ENCODE measurements at regions not wholly inside any gene's neighbourhood (a gene's known extent, or its start where the extent isn't known, plus 50 kb on each side); places are given as distances from the start of the nearest gene placed in this dataset.

GRCh38 chr2:40034801-40035200, 255.7 kb upstream of the THUMPD2 start:
- no peak overlapping the region for H3K18ac ChIP-seq (ENCODE audit: extremely low read depth, low read length)
- H3K23ac ChIP-seq (ENCODE audit: insufficient read length) = no peak overlapping the region
- H2BK20ac ChIP-seq (ENCODE audit: low read length) = no peak overlapping the region
- DNase-seq (ENCODE audit: low read depth in 1 of 2, low spot score in 2 of 2) (no peak), FAIRE-seq (no peak)
- H3K4me3 ChIP-seq (ENCODE audit: extremely low read depth in 1 of 4, insufficient read depth in 2 of 4, low read depth in 3 of 4, low read length in 4 of 4) = no peak overlapping the region
- H2BK15ac ChIP-seq (ENCODE audit: low read length) = no peak overlapping the region
- no peaks in the 10 kb centered on the region for H3K79me1 ChIP-seq (ENCODE audit: low read depth, low read length)
- H2BK12ac ChIP-seq (ENCODE audit: low read depth, low read length) = no peak overlapping the region
- H4K5ac ChIP-seq (ENCODE audit: insufficient read length, low read depth, low read length) = no peak overlapping the region
- no peak overlapping the region for H3K4me2 ChIP-seq (ENCODE audit: insufficient read depth in 1 of 2, low read depth in 2 of 2, low read length in 2 of 2)
- H3K4me1 ChIP-seq (replicated peaks in 1 of 4; ENCODE audit: control insufficient read depth in 3 of 4, insufficient read depth in 4 of 4, low read length in 3 of 4) = no peaks in the 10 kb centered on the region
- no peak overlapping the region for H2AK5ac ChIP-seq (ENCODE audit: low read depth, low read length)
- H3K56ac ChIP-seq (replicated peaks; ENCODE audit: insufficient read length, low read depth, low read length) = no peak overlapping the region
- H3K36me3 ChIP-seq (ENCODE audit: control insufficient read depth in 2 of 4, insufficient read depth in 4 of 4, low read length in 3 of 4) = no peaks in the 10 kb centered on the region
- H3K9ac ChIP-seq (replicated peaks in 1 of 4; ENCODE audit: extremely low read depth in 1 of 4, low read depth in 3 of 4, low read length in 3 of 4) = no peak overlapping the region
- no peak overlapping the region for H2BK5ac ChIP-seq (ENCODE audit: low read depth, low read length)
- H3K27me3 ChIP-seq (replicated peaks in 1 of 4; ENCODE audit: control insufficient read depth in 3 of 4, extremely low read depth in 1 of 4, insufficient read depth in 3 of 4, low read length in 3 of 4) = no peaks in the 10 kb centered on the region
- H4K91ac ChIP-seq (replicated peaks; ENCODE audit: insufficient read length, low read length) = no peak overlapping the region
- no peaks in the 10 kb centered on the region for H3K23me2 ChIP-seq (ENCODE audit: low read depth, low read length)
- no peaks in the 10 kb centered on the region for H3K79me2 ChIP-seq (ENCODE audit: control insufficient read depth in 1 of 2, insufficient read depth in 2 of 2, low read length in 2 of 2)
- no peak overlapping the region for H4K8ac ChIP-seq (ENCODE audit: extremely low read depth, insufficient read depth, low read length)
- H4K20me1 ChIP-seq (replicated peaks in 1 of 2; ENCODE audit: control insufficient read depth in 1 of 2, insufficient read depth in 2 of 2, low read length in 2 of 2) = no peaks in the 10 kb centered on the region
- POLR2A ChIA-PET (ENCODE audit: partially characterized antibody) = no interaction called here
- H2AFZ ChIP-seq (ENCODE audit: low read length) = no peak overlapping the region
- no peak overlapping the region for H3K27ac ChIP-seq (ENCODE audit: low read depth, low read length)
- no peak overlapping the region for H2BK120ac ChIP-seq (replicated peaks; ENCODE audit: low read depth, low read length)
- peaks cover 4 to 5% of the 10 kb centered on the region in 2 experiments for H3K9me3 ChIP-seq (ENCODE audit: insufficient read depth in 2 of 2, low read depth in 1 of 2, low read length in 1 of 2)
- H3K14ac ChIP-seq (ENCODE audit: insufficient read length) = no peak overlapping the region
- CTCF ChIA-PET (ENCODE audit: partially characterized antibody) = no interaction called here
- no peak overlapping the region for H3K4ac ChIP-seq (replicated peaks; ENCODE audit: insufficient read length, low read depth, low read length)
- TF ChIP-seq ZNF274 (IDR thresholded peaks at IDR 0.05; ENCODE audit: borderline replicate concordance, extremely low read depth, low read length) (no peak), CHD1 (IDR thresholded peaks at IDR 0.05; ENCODE audit: low read depth, low read length) (no peak), NRF1 (IDR thresholded peaks at IDR 0.05; ENCODE audit: low read depth, low read length) (no peak), SAP30 (IDR thresholded peaks at IDR 0.05; ENCODE audit: insufficient read depth, insufficient replicate concordance, low read length) (no peak), CBX5 (IDR thresholded peaks at IDR 0.05; ENCODE audit: low read depth, low read length) (no peak), RBBP5 (IDR thresholded peaks at IDR 0.05; ENCODE audit: borderline replicate concordance, low read depth, low read length) (no peak), SRF (IDR thresholded peaks at IDR 0.05; ENCODE audit: low read depth, low read length) (no peak), E2F6 (IDR thresholded peaks at IDR 0.05) (no peak), ATF2 (IDR thresholded peaks at IDR 0.05; ENCODE audit: low read length) (no peak), KDM5A (IDR thresholded peaks at IDR 0.05; ENCODE audit: low read length) (no peak), NANOG (IDR thresholded peaks at IDR 0.05; ENCODE audit: insufficient read depth, low read depth, low read length, poor library complexity, severe bottlenecking) (no peak), PHF8 (conservative IDR thresholded peaks at IDR 0.05; ENCODE audit: low read depth, low read length) (no peak), SIRT6 (IDR thresholded peaks at IDR 0.05; ENCODE audit: low read length) (no peak), MAFK (IDR thresholded peaks at IDR 0.05; ENCODE audit: low read depth, low read length) (no peak)

All from H1 (cell line).